ENCODE measurements at regions not wholly inside any gene's neighbourhood (a gene's known extent, or its start where the extent isn't known, plus 50 kb on each side); places are given as distances from the start of the nearest gene placed in this dataset.
"Not testable (repeated sequence)": the region's sequence is repeated elsewhere in the genome, so short reads cannot be mapped to it uniquely, and the experiment has no call there.

GRCh38 chr16:22586732-22587131, 76.0 kb downstream of the NPIPB5 start:
- TF ChIP-seq POLR2A (IDR thresholded peaks at IDR 0.05); CTCF (IDR thresholded peaks at IDR 0.05 in 4 of 5, conservative IDR thresholded peaks at IDR 0.05 in 1 of 5): not testable (repeated sequence)

Measured in gastrocnemius medialis (tissue), 4 donors.